CD4-positive, alpha-beta T cell (primary cell): ENCODE measurements at regions not wholly inside any gene's neighbourhood (a gene's known extent, or its start where the extent isn't known, plus 50 kb on each side); places are given as distances from the start of the nearest gene placed in this dataset.
"Not testable (repeated sequence)": the region's sequence is repeated elsewhere in the genome, so short reads cannot be mapped to it uniquely, and the experiment has no call there.

Source experiments
- ATAC-seq: fragments of 200-7000 bp; cut with Tn5 transposase; one replicate; pipeline ENCODE4 v1.10.0; 2022; ENCODE audit warnings: mild to moderate bottlenecking; ENCODE audit not compliant: poor library complexity
- CTCF ChIA-PET: fragments of 350-600 bp; sonication (Branson Sonifier 250); formaldehyde crosslinking; loops from one replicate; lab custom pipeline; 2021; ENCODE audit warnings: antibody characterized with exemption, inconsistent platforms; lab: Charles Lee
- POLR2A ChIA-PET: fragments of 350-600 bp; sonication (Branson Sonifier 250); formaldehyde crosslinking; loops from one replicate; lab custom pipeline; 2021; ENCODE audit warnings: antibody characterized with exemption, inconsistent platforms; lab: Charles Lee
- DNase-seq, 14 experiments: peaks; one replicate each; pipeline ENCODE4 v3.0.0-alpha.2; 2013 to 2020; ENCODE audit warnings: mixed read lengths in 2 of 14
- H3K27ac ChIP-seq, 2 donors: one replicate each; pipeline versions ENCODE4 v1.5.1 to v1.7.0; 2013; ENCODE audit warnings: low read length in 2 of 2, low read depth in 1 of 2, mild to moderate bottlenecking in 1 of 2
- H3K27me3 ChIP-seq, 2 experiments: 1 replicate in 1 of 2; 2 replicates in 1 of 2; pipeline versions ENCODE4 v1.6.1 to v1.7.0; 2013; ENCODE audit warnings: low read length in 2 of 2, control low read depth in 1 of 2, mild to moderate bottlenecking in 1 of 2, moderate library complexity in 1 of 2; ENCODE audit not compliant: insufficient read depth in 2 of 2, control insufficient read depth in 1 of 2
- H3K36me3 ChIP-seq: one replicate; pipeline ENCODE4 v1.6.1; 2013; ENCODE audit warnings: low read length, control low read depth; ENCODE audit not compliant: insufficient read depth
- H3K4me1 ChIP-seq: one replicate; pipeline ENCODE4 v1.6.1; 2013; ENCODE audit warnings: low read length, control low read depth; ENCODE audit not compliant: insufficient read depth
- H3K4me3 ChIP-seq: one replicate; pipeline ENCODE4 v1.5.1; 2013; ENCODE audit warnings: mild to moderate bottlenecking, low read length, moderate library complexity
- H3K9me3 ChIP-seq, 2 experiments: 1 replicate in 1 of 2; 2 replicates in 1 of 2; pipeline versions ENCODE4 v1.6.1 to v1.7.0; 2013; ENCODE audit warnings: low read length in 2 of 2, mild to moderate bottlenecking in 2 of 2, control low read depth in 1 of 2, moderate library complexity in 1 of 2; ENCODE audit not compliant: control insufficient read depth in 1 of 2, insufficient read depth in 1 of 2
- H3K27ac Mint-ChIP-seq: one replicate; pipeline ENCODE4 v1.8.0; 2020; ENCODE audit warnings: mixed read lengths
- H3K27me3 Mint-ChIP-seq: one replicate; pipeline ENCODE4 v1.8.0; 2021; ENCODE audit warnings: mixed read lengths
- H3K36me3 Mint-ChIP-seq: one replicate; pipeline ENCODE4 v1.8.0; 2021; ENCODE audit warnings: low read depth, mixed read lengths
- H3K4me1 Mint-ChIP-seq: one replicate; pipeline ENCODE4 v1.8.0; 2021; ENCODE audit warnings: low read depth, mixed read lengths
- H3K4me3 Mint-ChIP-seq: one replicate; pipeline ENCODE4 v1.8.0; 2020; ENCODE audit warnings: mild to moderate bottlenecking, mixed read lengths
- H3K9me3 Mint-ChIP-seq: one replicate; pipeline ENCODE4 v1.8.0; 2020; ENCODE audit warnings: mixed read lengths
- intact Hi-C, 2 experiments: fragments of 100-400 bp; cut with DNase I in 1 of 2; cut with micrococcal nuclease in 1 of 2; formaldehyde crosslinking; loops; one replicate each; pipeline versions ENCODE4 v1.15.1 to v1.9.0; 2023 to 2025; cut with DNase I, micrococcal nuclease
- TF ChIP-seq, protein P1 (sequence below): fragments of 200-600 bp; IDR thresholded peaks from one replicate; pipeline ENCODE4 v1.8.0; 2022; ENCODE audit warnings: antibody characterized with exemption, mild to moderate bottlenecking

DNA sequence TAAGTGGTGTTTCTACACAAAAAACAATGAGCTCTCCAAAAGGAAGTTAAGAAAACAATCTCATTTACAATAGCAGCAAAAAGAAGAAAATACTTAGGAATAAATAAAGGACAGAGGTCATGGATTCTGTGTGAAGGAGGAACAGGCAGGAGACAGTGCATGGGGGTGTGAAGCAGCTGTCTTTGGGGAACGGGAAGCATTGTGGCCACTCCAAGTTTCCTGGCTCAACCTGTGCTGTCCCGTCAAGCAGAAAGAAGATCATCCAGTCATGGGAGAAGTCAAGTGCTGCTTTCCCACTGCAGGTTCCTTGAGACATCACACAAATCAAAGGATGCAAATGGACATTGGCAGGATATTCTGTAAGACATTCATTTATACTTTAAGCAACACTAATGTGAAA is 66.1 kb upstream of the MAML3 start:
- TF ChIP-seq, protein P1, sequence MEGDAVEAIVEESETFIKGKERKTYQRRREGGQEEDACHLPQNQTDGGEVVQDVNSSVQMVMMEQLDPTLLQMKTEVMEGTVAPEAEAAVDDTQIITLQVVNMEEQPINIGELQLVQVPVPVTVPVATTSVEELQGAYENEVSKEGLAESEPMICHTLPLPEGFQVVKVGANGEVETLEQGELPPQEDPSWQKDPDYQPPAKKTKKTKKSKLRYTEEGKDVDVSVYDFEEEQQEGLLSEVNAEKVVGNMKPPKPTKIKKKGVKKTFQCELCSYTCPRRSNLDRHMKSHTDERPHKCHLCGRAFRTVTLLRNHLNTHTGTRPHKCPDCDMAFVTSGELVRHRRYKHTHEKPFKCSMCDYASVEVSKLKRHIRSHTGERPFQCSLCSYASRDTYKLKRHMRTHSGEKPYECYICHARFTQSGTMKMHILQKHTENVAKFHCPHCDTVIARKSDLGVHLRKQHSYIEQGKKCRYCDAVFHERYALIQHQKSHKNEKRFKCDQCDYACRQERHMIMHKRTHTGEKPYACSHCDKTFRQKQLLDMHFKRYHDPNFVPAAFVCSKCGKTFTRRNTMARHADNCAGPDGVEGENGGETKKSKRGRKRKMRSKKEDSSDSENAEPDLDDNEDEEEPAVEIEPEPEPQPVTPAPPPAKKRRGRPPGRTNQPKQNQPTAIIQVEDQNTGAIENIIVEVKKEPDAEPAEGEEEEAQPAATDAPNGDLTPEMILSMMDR = no peak
- no peaks in the 10 kb centered on the region for H3K27me3 Mint-ChIP-seq
- CTCF ChIA-PET = no interaction called here
- no peaks in the 10 kb centered on the region for H3K36me3 Mint-ChIP-seq
- no peak for ATAC-seq
- Histone ChIP-seq H3K36me3 (no peaks in the 10 kb centered on the region), H3K4me3 (no peak overlapping the region), H3K4me1 (no peaks in the 10 kb centered on the region), H3K27me3 (no peaks in the 10 kb centered on the region), H3K9me3 (no peaks in the 10 kb centered on the region), H3K27ac (no peak overlapping the region)
- DNase-seq = no peak
- no peak overlapping the region for H3K4me3 Mint-ChIP-seq
- POLR2A ChIA-PET = interaction anchor here (0.7 kb wide), 1 partner anchor 28 kb away, joined by 3 read pairs; no protein-coding TSS in a partner anchor
- intact Hi-C loops = no loop called here
- H3K4me1 Mint-ChIP-seq = no peaks in the 10 kb centered on the region
- H3K9me3 Mint-ChIP-seq = no peaks in the 10 kb centered on the region
- no peak overlapping the region for H3K27ac Mint-ChIP-seq

DNA sequence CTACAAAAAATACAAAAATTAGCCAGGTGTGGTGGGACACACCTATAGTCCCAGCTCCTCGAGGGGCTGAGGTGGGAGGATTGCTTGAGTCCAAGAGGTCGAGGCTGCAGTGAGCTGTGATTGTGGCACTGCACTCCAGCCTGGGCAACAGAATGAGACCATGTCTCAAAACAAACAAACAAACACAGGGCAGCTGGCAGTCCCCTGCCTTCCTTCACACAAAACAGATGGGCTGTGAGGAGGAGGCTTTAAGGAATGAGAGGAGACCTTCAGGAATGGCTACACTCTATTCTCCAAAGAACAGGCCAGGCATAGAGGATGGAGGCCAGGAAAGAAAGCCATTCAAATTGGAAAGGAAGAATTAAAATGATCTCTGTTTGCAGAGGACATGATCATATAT is 65.6 kb upstream of the MAML3 start:
- Histone ChIP-seq H3K27me3 (no peaks in the 10 kb centered on the region), H3K4me3 (no peak overlapping the region), H3K36me3 (no peaks in the 10 kb centered on the region), H3K9me3 (no peaks in the 10 kb centered on the region), H3K27ac (no peak overlapping the region), H3K4me1 (no peaks in the 10 kb centered on the region)
- ChIA-PET CTCF (no interaction called here), POLR2A (interaction anchor here (0.7 kb wide), 1 partner anchor 28 kb away, joined by 3 read pairs; no protein-coding TSS in a partner anchor)
- DNase-seq (no peak), ATAC-seq (no peak)
- TF ChIP-seq, protein P1 = no peak
- no peaks in the 10 kb centered on the region for H3K4me1 Mint-ChIP-seq
- intact Hi-C loops = no loop called here
- no peaks in the 10 kb centered on the region for H3K27me3 Mint-ChIP-seq
- H3K4me3 Mint-ChIP-seq = no peak overlapping the region
- H3K36me3 Mint-ChIP-seq = no peaks in the 10 kb centered on the region
- H3K9me3 Mint-ChIP-seq = no peaks in the 10 kb centered on the region
- no peak overlapping the region for H3K27ac Mint-ChIP-seq

DNA sequence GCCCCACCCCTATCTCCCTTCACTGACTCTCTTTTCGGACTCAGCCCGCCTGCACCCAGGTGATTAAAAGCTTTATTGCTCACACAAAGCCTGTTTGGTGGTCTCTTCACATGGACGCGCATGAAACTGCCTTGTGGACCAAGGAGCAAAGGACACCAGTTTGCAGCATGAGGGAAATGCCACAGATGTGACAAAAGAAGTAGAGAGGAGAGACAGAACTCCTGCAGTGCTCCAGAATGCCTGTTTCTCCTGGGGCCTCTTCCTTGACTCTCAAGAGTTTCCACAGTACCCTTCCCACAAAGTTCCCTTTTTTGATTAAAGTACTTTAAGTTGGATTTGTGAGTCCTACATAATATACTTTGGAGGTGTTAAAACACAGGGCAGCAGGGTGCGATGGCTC is 65.1 kb upstream of the MAML3 start:
- ATAC-seq, H3K9me3 Mint-ChIP-seq, H3K27me3 ChIP-seq, H3K27ac ChIP-seq, H3K36me3 Mint-ChIP-seq, H3K36me3 ChIP-seq, H3K27ac Mint-ChIP-seq, DNase-seq, H3K4me1 Mint-ChIP-seq, intact Hi-C loops, H3K4me3 Mint-ChIP-seq, H3K9me3 ChIP-seq, H3K27me3 Mint-ChIP-seq, H3K4me1 ChIP-seq, H3K4me3 ChIP-seq, POLR2A ChIA-PET, CTCF ChIA-PET: not testable (repeated sequence)

DNA sequence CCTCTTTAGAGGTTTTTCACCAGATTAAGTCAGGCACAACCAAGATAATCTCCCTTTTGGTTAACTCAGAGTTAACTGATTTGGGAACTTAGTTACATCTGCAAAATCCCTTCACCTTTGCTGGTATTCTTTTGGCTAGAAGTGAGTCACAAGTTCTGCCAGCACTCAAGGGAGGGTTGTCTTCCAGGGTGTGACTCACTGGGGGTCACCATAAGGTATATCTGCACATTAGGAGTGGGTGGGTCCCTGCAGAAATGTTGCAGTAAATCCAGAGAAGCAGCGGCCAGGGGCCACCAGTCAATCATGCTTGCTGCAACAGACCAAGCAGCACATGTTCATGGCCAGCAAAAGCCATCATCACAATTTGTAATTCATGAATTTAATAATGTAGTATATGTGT is 59.8 kb upstream of the MAML3 start:
- Mint-ChIP-seq H3K27me3 (no peaks in the 10 kb centered on the region), H3K9me3 (no peaks in the 10 kb centered on the region), H3K4me3 (no peak overlapping the region), H3K36me3 (no peaks in the 10 kb centered on the region), H3K4me1 (no peaks in the 10 kb centered on the region), H3K27ac (no peak overlapping the region)
- Histone ChIP-seq H3K36me3 (no peaks in the 10 kb centered on the region), H3K4me3 (no peak overlapping the region), H3K27ac (no peak overlapping the region), H3K4me1 (no peaks in the 10 kb centered on the region), H3K27me3 (peaks cover 0 to 3% of the 10 kb centered on the region in 2 experiments), H3K9me3 (no peaks in the 10 kb centered on the region)
- ChIA-PET CTCF (no interaction called here), POLR2A (no interaction called here)
- TF ChIP-seq, protein P1 = no peak
- DNase-seq = no peak
- ATAC-seq = no peak
- intact Hi-C loops = no loop called here
